Activated T-helper 9 cell treated with anti-CD3 and anti-CD28 coated beads, Interleukin-2, amount 50 U/mL, for 16 hours (primary cell): ENCODE measurements at regions not wholly inside any gene's neighbourhood (a gene's known extent, or its start where the extent isn't known, plus 50 kb on each side); places are given as distances from the start of the nearest gene placed in this dataset.
"Not testable (repeated sequence)": the region's sequence is repeated elsewhere in the genome, so short reads cannot be mapped to it uniquely, and the experiment has no call there.

Experiments
- DNase-seq: peaks from one replicate; pipeline ENCODE4 v3.0.0-alpha.2; 2020; ENCODE audit warnings: low read depth

DNA sequence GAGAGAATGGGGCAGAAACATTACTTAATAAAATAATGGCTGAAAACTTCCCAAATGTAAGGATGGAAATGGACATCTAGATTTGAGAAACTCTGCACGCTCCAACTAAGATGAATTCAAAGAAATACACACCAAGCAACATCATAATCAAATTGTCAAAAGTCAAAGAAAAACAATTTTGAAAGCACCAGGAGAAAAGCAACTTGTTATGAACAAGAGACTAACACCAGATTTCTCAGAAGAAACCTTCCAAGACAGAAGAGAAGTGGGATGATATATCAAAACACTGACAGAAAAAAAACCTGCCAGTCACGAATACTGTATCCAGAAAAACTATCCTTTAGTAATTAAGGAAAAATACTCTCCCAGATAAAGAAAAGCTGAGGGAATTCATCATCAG lies 208.6 kb upstream of the SAMSN1 start:
- no peak for DNase-seq

DNA sequence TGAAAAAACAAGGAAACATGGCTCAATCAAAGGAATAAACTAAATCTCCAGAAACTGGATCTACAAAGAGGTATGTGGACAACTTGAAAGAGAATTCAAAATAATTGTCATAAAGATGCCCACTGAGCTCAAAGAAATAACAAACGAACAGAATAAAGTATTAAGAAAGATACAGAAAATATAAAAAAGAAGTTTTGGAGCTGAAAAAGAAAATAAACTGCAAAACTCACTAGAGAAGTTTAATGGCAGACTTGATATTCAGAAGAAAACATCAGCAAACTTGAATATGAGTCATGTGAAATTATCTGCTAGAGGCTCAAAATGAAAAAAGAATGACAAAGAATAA lies 208.1 kb upstream of the SAMSN1 start:
- DNase-seq = no peak

DNA sequence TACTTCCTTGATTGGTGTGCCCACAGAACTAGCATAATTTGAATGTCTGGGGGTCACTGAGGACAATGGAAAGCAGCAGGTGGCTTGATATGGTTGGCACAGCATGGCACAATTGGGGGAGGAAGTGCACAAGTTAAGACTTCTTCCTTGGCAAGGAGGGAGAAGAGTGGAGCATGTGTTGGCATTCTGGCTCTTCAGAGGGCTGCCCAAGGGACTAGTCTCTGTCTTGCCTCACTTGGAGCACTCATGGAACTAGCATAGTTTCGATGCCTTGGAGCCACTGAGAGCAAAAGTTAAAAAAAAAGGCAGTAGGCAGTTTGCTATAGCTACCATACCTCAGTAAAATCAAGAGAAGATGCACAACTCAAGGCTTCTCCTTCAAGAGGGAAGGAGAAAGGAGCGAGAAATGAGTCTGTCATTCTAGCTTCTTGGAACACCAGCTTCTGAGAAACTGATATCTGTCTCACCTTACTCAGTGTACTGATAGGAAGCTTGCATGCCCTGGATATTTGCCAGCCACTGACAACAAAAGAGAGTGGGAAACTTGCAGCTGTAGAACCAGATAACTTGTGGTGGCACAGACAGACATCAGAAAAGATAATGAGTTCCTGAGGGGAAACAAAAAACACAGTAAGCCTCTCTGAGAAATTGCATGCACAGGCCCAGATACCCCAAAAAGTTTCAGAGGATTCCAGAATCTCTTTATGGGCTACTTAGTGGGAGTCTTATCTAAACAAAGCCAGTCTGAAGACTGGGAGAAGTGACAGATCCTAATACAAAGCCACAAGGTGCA lies 207.5 kb upstream of the SAMSN1 start:
- DNase-seq = no peak

DNA sequence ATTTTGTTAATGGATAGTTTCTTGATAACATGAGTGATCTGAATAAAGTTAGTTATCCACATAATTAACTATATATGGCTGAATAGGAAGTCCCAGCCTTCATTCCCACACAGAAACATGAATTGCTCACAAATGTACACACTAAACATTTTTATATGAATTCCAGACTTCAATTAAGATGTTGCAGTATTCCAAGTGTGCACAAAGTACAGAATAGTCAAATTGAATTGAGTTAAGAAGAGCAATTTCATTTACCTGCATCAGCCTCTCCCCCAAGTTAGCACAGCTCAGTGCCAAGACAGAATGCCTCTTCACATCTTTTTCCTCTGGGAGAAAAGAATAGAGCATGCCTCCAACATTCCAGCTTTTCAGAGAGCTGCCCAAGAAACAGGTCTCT lies 207.0 kb upstream of the SAMSN1 start:
- DNase-seq = no peak

DNA sequence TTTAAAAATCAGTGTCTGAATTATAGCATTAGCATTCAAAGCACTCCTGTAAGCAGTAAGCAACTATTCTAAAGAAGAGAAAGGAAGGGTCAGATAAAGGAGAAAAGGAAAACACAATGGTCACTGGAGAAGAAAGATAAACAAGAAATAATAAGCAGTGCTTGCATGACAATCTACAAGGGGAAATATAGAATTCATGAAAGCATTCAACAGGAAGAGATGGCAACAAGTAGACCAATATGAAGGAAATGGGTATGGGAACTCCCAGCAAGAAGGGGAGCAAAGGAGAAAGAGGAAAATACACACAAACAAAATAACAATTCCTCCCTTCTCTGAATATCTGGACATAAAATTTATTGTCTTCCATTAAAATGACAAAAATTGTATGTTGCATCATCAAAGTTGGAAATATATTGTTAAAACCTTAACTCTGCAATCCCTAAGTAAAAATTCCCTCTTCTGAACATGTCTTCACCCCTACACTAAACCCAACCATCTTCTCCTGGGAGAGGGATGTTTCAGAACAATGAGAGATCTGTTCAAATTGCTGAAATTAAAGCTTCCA lies 206.3 kb upstream of the SAMSN1 start:
- DNase-seq = no peak

DNA sequence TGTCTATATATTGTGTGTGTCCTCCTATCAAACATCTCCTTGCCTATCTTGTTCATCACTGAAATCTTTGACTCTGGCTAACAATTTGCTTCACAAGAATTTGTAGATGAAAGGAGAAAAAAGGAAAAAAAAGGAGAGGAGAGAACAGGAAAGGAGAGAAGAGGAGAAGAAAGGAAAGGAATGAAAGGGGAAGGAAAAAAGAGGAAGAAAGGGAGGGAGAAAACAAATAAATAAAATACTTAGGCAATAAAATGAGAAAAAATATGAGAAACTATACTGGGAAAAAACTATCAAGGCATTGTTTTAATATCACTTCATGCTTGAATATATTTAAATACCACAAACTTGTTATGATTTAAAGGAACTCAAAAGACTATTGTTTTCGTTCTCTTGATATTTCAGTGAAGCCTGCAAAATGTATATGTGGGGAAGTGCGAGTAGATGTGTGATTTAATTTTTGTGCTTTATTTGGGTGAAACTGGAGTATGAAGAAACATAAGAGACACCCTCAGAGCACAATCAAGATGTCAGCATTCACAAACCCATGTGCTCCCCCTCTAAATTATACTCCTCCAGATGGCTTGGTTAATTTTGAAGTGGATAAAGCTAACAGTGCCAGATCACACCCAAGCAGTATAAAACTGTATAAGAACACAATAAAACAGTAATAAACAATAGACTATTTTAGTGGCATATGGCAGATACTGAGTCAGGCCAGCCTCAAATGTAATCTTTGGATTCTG lies 205.7 kb upstream of the SAMSN1 start:
- no peak for DNase-seq

DNA sequence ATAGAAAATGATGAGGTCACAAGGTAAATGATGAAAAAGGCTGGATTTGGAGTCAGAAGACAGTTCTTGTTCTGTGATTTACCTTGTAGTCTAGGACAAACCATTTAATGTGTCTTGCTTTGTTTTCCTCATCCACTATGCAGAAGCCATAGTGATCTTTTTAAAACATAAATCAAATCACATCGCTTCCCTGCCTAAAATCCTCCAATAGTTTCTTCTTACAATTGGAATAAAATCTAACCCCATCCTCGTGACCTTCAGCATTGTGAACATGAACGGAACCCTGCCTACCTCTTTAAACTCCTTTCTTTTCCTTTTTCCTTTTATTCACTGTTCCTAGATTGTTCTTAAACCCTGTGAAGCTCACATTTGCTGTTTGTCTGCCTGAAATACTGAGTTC lies 204.9 kb upstream of the SAMSN1 start:
- no peak for DNase-seq

DNA sequence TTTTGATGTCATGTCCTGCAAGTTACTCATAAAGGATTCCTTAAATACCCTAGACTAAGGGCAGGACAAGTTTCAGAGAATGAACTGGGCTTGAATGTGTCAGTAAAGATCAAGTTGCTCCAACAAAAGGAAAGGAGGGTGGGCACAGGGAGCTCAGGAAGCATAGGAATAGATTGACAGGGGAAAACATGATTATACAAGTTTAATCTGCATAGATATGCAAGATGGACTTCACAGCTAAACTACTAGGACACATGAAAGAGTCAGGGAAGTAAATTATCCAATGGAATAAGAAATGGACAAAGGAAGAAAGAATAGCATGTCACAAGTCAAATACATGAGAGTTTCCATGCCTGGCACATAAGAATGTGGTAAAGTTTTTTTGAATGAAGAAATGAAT lies 203.9 kb upstream of the SAMSN1 start:
- DNase-seq = no peak

DNA sequence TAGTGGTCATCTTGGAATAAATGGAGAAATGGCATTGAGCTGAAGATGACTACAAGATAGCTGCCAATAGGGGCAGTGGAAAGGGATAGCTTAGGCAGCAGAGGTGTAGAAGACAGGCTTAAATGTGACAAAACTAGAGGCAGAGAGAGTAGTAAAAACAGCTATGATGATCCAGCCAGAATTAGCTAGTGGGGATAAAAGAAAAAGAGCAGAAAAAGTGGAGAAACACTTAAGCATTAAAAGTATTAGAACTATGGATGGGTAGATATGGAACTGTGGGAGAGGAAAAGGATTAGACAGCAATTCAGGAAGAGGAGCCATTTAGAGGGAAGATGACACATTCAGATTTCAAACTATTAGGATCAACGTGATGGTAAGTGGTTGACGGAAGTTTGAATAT lies 202.5 kb upstream of the SAMSN1 start:
- DNase-seq = no peak

DNA sequence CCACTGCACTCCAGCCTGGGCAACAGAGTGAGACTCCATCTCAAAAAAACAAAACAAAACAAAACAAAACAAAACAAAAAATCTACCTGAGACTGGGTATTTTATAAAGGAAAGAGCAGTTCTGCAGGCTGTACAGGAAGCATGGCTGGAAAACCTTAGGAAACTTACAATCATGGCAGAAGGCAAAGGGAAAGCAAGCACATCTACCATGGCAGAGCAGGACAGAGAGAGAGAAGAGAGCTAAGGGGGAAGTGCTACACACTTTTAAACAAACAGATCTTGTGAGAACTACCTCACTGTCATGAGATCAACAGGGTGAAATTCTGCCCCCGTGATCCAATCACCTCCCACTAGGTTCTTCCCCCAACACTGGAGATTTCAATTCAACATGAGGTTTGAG lies 198.3 kb upstream of the SAMSN1 start:
- DNase-seq = no peak

DNA sequence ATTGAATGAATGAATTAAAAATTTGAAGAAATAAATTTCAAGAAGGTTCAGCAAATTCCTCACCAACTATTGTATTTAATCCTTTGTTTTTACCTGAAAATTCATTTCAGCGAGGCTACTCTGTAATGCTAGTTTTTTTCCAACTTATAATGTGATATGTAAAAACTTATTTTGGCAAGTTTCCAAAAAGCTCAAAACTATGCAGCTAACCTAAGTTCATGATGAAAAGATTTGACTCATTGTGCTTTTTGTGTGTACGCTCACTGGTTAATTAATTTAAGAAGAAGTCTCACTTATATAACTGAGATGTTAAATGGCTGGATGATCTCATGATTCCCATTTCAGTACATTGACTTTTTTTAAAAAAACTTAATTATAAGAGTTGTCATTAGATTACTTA lies 196.0 kb upstream of the SAMSN1 start:
- no peak for DNase-seq

DNA sequence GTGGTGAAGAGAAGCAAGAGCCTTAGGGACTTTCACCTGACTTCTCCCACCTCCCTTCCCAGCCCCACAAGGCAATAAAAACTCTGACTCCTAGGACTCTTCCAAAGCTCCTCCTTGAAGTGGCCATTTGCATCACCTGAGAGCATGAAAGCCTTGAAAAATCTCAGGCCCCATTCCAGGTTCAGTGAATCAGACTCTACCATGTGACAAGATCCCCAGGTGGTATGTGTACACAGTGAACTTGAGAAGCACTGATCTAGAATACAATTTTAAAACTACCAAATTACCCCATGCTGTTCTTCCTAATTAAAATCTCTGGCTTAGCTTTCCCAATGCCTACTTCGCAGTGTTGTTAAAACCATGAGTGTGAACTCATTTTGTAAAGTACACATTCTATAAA lies 195.1 kb upstream of the SAMSN1 start:
- DNase-seq = no peak

DNA sequence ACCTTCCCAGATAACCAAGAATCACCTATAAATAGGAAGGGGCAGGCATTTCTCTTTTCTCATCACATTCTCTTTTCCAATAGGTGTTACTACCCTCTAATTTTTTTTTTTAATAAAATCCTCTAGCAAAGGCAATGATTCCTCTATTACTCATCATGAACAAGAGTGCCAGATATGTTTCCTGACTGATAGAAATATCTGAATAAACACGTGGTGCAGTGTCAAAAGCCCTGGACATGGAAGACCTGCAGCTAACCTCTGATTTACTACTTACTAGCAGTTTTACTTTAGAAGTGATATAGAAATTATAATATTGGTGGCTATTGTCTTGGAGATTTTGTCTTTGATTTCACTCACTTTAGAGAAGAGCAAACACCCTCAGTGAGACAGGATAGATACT lies 194.6 kb upstream of the SAMSN1 start:
- DNase-seq = no peak

DNA sequence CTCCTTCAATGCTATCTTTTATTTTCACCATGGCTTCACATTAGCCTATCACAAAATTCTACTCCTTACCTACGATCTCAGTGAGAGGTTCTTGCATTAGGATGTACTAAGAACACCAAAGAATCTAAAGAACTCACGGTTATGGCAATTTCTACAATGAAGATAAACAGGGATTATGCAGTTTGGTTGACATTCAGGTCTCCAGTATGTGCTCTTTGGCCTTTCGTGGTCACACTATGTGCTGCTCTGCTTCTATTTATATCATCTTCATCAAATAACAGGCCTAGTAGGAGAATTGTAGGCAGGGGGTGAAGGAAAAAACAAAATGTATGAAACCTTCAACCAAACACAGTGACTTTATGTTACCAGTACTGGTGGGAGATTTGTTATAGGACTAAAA lies 194.0 kb upstream of the SAMSN1 start:
- DNase-seq = no peak

DNA sequence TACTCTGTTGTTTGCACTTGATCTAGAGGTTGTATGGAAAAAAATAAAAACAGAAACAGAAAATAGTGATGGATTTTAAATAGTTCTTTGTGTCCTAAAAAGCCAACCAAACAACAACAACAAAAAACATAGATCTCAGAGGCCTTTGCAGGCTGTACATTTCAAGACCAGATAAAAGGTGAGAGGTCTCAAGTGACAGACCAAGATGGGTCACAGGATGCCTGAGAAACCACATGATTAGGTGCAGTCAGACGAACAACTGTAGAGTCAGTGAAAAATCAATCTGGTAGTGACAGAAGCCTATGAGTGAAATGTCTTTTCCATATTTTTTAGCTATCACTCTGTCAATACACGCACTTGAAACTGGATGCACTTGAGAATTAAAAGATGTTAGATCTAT lies 193.5 kb upstream of the SAMSN1 start:
- no peak for DNase-seq

DNA sequence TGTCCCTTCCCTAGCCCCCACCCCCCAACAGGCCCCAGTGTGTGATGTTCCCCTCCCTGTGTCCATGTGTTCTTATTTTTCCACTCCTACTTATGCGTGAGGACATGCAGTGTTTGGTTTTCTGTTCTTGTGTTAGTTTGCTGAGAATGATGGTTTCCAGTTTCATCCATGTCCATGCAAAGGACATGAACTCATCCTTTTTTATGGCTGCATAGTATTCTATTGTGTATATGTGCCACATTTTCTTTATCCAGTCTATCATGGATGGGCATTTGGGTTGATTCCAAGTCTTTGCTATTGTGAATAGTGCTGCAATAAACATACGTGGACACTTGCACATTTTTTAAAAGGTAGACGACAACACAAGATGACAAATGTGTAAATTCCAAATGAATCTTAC lies 192.5 kb upstream of the SAMSN1 start:
- not testable (repeated sequence) for DNase-seq

DNA sequence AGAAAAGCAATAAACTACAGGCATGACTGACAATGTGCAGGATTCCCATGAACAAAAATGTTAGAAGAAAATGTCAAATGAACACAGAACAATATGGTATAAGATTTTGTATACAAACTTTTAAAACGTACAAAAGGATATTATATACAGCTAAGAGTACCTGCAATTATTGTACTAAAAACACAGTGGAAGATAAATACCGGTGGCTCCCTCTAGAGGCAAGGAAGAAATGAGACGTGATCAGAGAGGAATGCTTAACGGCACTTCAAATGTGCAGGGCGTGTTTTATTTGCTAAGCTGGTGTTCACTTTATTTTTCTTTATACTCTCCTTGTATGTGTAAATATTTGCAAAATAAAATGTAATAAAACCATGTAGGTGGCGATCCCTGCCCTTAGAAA lies 191.8 kb upstream of the SAMSN1 start:
- DNase-seq = peak; percentile 2

DNA sequence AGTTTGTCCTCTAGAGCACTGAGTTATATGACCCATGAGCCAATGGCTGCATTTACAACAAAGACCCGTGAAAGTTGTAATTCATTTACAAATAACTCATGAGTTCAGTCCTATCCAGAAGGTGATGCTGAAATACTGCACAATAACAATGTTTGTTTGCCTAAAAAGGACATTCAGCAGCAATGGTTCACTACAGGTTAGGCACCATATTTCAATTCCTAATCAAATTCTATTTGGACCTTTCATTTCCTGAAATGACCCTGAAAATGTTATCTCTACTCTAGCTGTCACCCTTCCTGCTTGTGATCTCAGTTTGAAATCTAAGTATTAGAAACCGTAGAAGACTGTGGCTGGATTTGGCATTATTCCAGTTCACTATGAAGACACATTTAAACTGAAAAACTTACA lies 191.2 kb upstream of the SAMSN1 start:
- DNase-seq = no peak

DNA sequence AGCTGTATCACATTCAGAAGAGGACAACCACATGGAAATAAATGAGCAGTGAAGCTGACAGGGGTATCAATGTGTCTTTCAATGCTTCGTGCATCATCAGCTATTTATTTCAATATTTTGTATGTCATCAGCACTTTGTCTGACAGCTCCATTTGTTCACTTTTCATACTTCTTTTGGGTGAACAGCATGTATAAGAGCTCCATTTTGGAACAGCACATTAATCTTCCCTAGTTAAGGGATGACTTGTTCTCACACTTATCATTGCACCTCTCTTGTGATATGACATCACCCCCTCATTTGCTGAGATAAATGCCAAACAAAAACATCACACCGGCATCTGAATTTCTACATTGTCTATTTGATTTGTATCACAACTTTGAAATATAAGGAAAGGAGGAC lies 190.6 kb upstream of the SAMSN1 start:
- DNase-seq = no peak

DNA sequence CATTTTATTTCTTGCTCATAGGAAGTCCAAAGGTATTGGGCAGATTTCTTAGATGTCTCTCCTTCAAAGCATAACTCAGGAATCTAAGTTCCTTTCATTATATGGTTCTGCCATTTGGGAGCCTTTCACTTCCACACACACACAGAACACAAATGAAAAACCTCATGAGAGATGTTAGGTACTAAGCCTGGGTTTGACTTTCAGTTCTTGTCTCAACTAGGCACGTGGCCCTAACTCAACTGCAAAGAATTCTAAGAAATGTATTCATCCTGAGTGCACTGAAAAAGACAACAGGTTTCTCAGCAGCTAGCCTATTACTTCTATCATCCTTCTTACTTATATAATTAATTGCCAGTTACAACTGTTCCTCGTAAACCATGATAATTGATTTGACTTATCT lies 190.0 kb upstream of the SAMSN1 start:
- no peak for DNase-seq

DNA sequence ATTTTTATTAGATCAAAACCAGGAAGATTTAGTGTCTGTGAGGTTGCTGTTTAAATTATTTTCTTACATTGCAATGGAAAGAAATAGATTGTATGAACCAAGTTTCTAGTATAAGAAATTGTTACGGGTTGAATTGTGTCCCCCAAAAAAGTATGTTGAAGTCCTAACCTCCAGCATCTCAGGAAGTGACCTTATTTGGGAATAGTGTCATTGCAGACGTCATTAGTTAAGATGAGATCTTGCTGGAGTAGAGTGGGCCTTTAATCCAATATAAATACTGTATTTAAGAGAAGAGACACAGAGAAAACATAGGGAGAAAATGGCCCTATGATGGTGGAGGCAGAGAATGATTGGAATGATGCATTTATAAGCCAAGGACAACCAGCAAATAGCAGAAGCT lies 188.7 kb upstream of the SAMSN1 start:
- no peak for DNase-seq

DNA sequence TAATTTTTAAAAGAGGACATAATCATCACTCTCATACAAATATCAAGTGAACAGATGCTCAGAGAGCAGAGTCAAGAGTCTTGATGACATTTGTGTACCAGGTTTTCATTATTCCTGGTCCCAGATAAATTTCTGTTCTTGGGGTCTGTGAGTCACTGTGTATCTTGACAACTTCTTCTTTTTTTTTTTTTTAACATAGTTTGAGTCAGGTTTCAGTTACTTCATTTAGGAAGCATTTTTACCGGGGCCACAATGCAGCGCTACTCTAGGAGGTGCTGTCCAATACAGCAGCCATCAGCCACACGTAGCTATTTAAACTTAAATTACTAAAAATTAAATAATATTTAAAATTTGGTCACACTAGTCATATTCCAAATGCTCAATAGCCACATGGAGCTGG lies 188.1 kb upstream of the SAMSN1 start:
- DNase-seq = no peak

DNA sequence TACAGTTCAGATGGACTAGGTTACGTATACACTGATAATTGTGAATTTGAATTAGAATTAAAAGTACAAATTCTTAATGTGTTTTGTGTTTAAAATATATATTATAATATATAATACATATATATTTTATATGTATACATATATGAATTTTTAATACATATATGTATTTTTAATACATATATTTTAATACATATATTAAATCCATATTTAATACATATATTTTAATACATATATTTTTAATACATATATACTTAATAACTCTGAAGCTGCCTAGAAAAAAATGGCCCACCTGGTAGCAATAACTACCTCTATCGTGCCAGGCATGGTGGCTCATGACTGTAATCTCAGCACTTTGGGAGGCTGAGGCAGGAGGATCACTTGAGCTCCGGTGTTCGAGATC lies 179.1 kb upstream of the SAMSN1 start:
- DNase-seq = no peak
